Stomach (tissue), 8 donors: ENCODE measurements at regions not wholly inside any gene's neighbourhood (a gene's known extent, or its start where the extent isn't known, plus 50 kb on each side); places are given as distances from the start of the nearest gene placed in this dataset.

Experiments
- DNase-seq, 2 donors: peaks; one replicate each; pipeline versions ENCODE4 v3.0.0 to v3.0.0-alpha.2; 2013 to 2019
- H3K27ac ChIP-seq, 5 donors: fragments of 200-600 bp in 4 of 5; sonication (generic) in 4 of 5; one replicate each; pipeline ENCODE4 v1.5.1; 2013 to 2019; ENCODE audit warnings: mild to moderate bottlenecking in 1 of 5, moderate library complexity in 1 of 5
- H3K27me3 ChIP-seq, 3 donors: fragments of 200-600 bp; sonication (generic); one replicate each; pipeline ENCODE4 v1.5.1; 2017 to 2019; ENCODE audit warnings: mixed run types in 1 of 3
- H3K36me3 ChIP-seq, 4 donors: fragments of 200-600 bp; sonication (generic); 1 replicate in 3 of 4; 2 replicates in 1 of 4; pipeline ENCODE4 v1.5.1; 2016 to 2019
- H3K4me1 ChIP-seq, 4 donors: fragments of 200-600 bp; sonication (generic); one replicate each; pipeline ENCODE4 v1.5.1; 2016 to 2019
- H3K4me3 ChIP-seq, 4 donors: fragments of 200-600 bp; sonication (generic) in 3 of 4; one replicate each; pipeline ENCODE4 v1.5.1; 2016 to 2019; ENCODE audit warnings: mild to moderate bottlenecking in 1 of 4
- H3K9me3 ChIP-seq, 4 donors: fragments of 200-600 bp; sonication (generic); one replicate each; pipeline ENCODE4 v1.5.1; 2016 to 2019
- CTCF ChIP-seq, 7 experiments: fragments of 450-650 bp in 4 of 7; fragments of 200-600 bp in 3 of 7; sonication (generic) in 3 of 7; IDR thresholded peaks; one replicate each; pipeline ENCODE4 v1.5.1; 2016 to 2019; ENCODE audit warnings: antibody characterized with exemption in 7 of 7, control low read depth in 2 of 7, mild to moderate bottlenecking in 1 of 7
- EP300 ChIP-seq: sonication (generic); formaldehyde crosslinking; IDR thresholded peaks from one replicate; pipeline ENCODE4 v1.6.1; 2017; ENCODE audit warnings: antibody characterized with exemption
- POLR2A ChIP-seq, 4 donors: fragments of 450-650 bp; IDR thresholded peaks; one replicate each; pipeline ENCODE4 v1.6.1; 2016; ENCODE audit warnings: antibody characterized with exemption in 4 of 4, control low read depth in 2 of 4, mild to moderate bottlenecking in 1 of 4, moderate library complexity in 1 of 4
- POLR2AphosphoS5 ChIP-seq, 3 donors: sonication (generic); formaldehyde crosslinking; IDR thresholded peaks; one replicate each; pipeline ENCODE4 v1.6.1; 2016; ENCODE audit warnings: antibody characterized with exemption in 3 of 3
- WGBS, 5 donors: extraction: QIAGEN DNeasy Blood & Tissue Kit in 3 of 5; methylation state at CpG; one replicate each; pipeline versions ENCODE4 v1.1.5 to v1.1.7; 2013 to 2018; 5-methylcytosine and 5-hydroxymethylcytosine counted together
- intact Hi-C: fragments of 100-400 bp; cut with DNase I; formaldehyde crosslinking; loops from one replicate; pipeline ENCODE4 v1.15.1; 2023; ENCODE audit warnings: low total_unique reads
- donor health status: healthy with polysubstance abuse.
- donor health status: Bipolar disorder and iron deficiency.
- donor health status: healthy.

DNA sequence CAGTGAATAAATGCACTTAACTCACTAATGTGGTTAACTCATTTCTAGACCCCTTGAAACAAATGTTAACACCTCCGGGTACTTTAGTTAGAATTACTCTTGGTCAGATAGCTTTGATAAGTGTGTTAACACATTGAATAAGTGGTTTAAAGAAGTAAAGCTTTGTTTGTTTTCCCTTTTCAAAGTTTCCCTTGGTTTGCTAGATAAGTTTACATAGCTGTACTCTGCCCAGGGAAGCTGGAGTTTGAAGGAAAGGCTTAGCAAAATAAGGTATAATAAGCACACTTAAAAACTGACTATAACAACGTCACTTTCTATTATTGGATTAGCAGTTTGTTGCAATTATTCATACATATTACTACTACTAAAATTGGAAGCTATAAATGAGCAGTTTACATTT, 1233.9 kb upstream of the ADGRL2 start:
- DNase-seq, result no peak
- Histone ChIP-seq H3K36me3 (no peaks in the 10 kb centered on the region), H3K4me3 (no peak overlapping the region), H3K9me3 (no peaks in the 10 kb centered on the region), H3K27me3 (no peaks in the 10 kb centered on the region), H3K27ac (no peak overlapping the region), H3K4me1 (no peaks in the 10 kb centered on the region)
- WGBS, 5 donors, result 3 to 16% (median 8%) methylated on average over 2 of the region's 2 CpGs
- intact Hi-C loops, result no loop called here
- TF ChIP-seq EP300, result no peak
- TF ChIP-seq CTCF (IDR thresholded peaks at IDR 0.05), result no peak
- no peak for TF ChIP-seq POLR2AphosphoS5 (IDR thresholded peaks at IDR 0.05)
- TF ChIP-seq POLR2A (IDR thresholded peaks at IDR 0.05), result no peak

DNA sequence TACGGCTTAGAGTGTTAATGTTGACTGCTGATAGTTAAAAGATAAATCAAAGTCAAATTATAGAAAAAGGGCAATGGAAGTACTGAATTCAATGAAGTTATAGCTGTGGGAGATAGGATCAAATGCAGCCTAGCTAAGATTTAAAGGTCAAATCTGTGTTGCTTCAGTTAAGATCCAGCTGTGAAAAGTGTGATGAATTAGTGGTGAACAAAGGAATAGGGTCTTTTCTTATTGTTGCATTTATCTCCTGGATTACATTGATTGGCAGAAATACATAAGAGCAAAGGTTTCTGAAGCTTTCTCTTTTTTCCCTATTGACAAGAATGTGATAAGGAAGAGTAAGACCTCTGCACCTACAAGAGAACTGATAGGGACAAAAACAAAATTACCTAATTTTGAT, 1234.6 kb upstream of the ADGRL2 start:
- DNase-seq, result no peak
- Histone ChIP-seq H3K9me3 (no peaks in the 10 kb centered on the region), H3K27ac (no peak overlapping the region), H3K4me1 (no peaks in the 10 kb centered on the region), H3K4me3 (no peak overlapping the region), H3K36me3 (no peaks in the 10 kb centered on the region), H3K27me3 (no peaks in the 10 kb centered on the region)
- intact Hi-C loops, result no loop called here
- TF ChIP-seq POLR2A (IDR thresholded peaks at IDR 0.05) (no peak), CTCF (IDR thresholded peaks at IDR 0.05) (no peak), EP300 (no peak), POLR2AphosphoS5 (IDR thresholded peaks at IDR 0.05) (no peak)
- WGBS, 5 donors, result 75 to 83% (median 80%) methylated on average over 1 of the region's 1 CpG

DNA sequence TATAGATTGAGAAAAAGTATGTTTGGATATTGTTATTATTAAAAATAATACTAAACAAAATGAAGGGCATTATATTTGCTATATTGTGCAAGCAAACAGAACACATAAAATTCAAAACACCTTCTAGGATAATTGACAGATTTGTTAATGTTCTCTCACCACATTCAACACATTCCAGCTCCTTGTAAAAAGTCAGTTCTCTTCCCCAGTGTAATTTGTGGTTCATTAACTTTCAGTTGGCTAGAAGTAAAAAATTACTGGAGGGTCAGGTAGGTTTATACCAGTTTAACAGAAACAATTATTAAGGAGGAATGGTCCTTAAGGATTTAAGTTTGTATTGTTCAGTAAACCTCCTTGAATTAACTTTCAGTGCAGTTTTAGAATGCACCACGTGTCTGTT, 1235.3 kb upstream of the ADGRL2 start:
- no peak overlapping the region for H3K4me3 ChIP-seq
- H3K9me3 ChIP-seq, result no peaks in the 10 kb centered on the region
- no peaks in the 10 kb centered on the region for H3K4me1 ChIP-seq
- intact Hi-C loops, result no loop called here
- TF ChIP-seq CTCF (IDR thresholded peaks at IDR 0.05), result no peak
- H3K27ac ChIP-seq, result no peak overlapping the region
- DNase-seq, result no peak
- no peaks in the 10 kb centered on the region for H3K36me3 ChIP-seq
- WGBS, 5 donors, result 16 to 45% (median 28%) methylated on average over 1 of the region's 1 CpG
- no peaks in the 10 kb centered on the region for H3K27me3 ChIP-seq

GRCh38 chr1:80542231-80542630, 1258.5 kb upstream of the ADGRL2 start:
- 58 to 89% (median 78%) methylated on average over 1 of the region's 1 CpG for WGBS, 5 donors
- no peak for TF ChIP-seq POLR2A (IDR thresholded peaks at IDR 0.05)
- no peak for TF ChIP-seq CTCF (IDR thresholded peaks at IDR 0.05)
- TF ChIP-seq POLR2AphosphoS5 (IDR thresholded peaks at IDR 0.05), result no peak
- TF ChIP-seq EP300, result no peak
- Histone ChIP-seq H3K4me3 (no peak overlapping the region), H3K4me1 (no peaks in the 10 kb centered on the region), H3K27me3 (no peaks in the 10 kb centered on the region), H3K27ac (no peak overlapping the region), H3K36me3 (no peaks in the 10 kb centered on the region), H3K9me3 (no peaks in the 10 kb centered on the region)
- intact Hi-C loops, result no loop called here
- no peak for DNase-seq

DNA sequence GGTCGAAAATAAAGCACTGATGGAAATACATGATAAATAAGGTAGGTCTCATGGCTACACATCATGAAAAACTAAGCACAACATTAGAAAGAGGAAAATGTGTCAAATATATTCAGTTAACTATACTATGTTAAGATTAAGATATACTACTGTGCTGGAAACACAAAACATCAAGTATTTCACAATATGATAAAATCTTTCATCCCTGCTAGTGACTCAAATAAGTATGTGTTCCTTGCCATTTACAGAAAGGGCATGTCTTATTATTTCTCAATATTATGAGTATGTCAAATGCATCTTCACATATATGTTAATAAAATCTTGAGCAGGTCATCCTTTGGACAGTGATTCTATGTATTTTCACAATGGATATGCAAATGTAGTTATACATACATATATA, 1260.1 kb upstream of the ADGRL2 start:
- no peaks in the 10 kb centered on the region for H3K4me1 ChIP-seq
- intact Hi-C loops, result no loop called here
- no peak overlapping the region for H3K27ac ChIP-seq
- H3K36me3 ChIP-seq, result no peaks in the 10 kb centered on the region
- DNase-seq, result no peak
- TF ChIP-seq CTCF (IDR thresholded peaks at IDR 0.05) (no peak), POLR2AphosphoS5 (IDR thresholded peaks at IDR 0.05) (no peak), EP300 (no peak), POLR2A (IDR thresholded peaks at IDR 0.05) (no peak)
- H3K4me3 ChIP-seq, result no peak overlapping the region
- H3K27me3 ChIP-seq, result no peaks in the 10 kb centered on the region
- H3K9me3 ChIP-seq, result no peaks in the 10 kb centered on the region
- 57 to 72% (median 63%) methylated on average over 1 of the region's 1 CpG for WGBS, 5 donors
